ENCODE measurements at regions not wholly inside any gene's neighbourhood (a gene's known extent, or its start where the extent isn't known, plus 50 kb on each side); places are given as distances from the start of the nearest gene placed in this dataset.

- no peak overlapping the region for H3K4me3 Mint-ChIP-seq
- no peaks in the 10 kb centered on the region for H3K27me3 Mint-ChIP-seq (ENCODE audit: low read depth, poor library complexity)
- no peaks in the 10 kb centered on the region for H3K4me1 Mint-ChIP-seq
- TF ChIP-seq, protein P1, sequence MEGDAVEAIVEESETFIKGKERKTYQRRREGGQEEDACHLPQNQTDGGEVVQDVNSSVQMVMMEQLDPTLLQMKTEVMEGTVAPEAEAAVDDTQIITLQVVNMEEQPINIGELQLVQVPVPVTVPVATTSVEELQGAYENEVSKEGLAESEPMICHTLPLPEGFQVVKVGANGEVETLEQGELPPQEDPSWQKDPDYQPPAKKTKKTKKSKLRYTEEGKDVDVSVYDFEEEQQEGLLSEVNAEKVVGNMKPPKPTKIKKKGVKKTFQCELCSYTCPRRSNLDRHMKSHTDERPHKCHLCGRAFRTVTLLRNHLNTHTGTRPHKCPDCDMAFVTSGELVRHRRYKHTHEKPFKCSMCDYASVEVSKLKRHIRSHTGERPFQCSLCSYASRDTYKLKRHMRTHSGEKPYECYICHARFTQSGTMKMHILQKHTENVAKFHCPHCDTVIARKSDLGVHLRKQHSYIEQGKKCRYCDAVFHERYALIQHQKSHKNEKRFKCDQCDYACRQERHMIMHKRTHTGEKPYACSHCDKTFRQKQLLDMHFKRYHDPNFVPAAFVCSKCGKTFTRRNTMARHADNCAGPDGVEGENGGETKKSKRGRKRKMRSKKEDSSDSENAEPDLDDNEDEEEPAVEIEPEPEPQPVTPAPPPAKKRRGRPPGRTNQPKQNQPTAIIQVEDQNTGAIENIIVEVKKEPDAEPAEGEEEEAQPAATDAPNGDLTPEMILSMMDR (IDR thresholded peaks at IDR 0.05) = no peak
- no peak overlapping the region for H3K27ac Mint-ChIP-seq
- DNase-seq = no peak
- no peaks in the 10 kb centered on the region for H3K36me3 Mint-ChIP-seq (ENCODE audit: low read depth)
- peaks cover 15% of the 10 kb centered on the region for H3K9me3 Mint-ChIP-seq
Observed at GRCh38 chr14:62604524-62604923, 440.7 kb downstream of the KCNH5 start.

GRCh38 chr14:62614122-62614521 is 431.1 kb downstream of the KCNH5 start:
- Mint-ChIP-seq H3K27me3 (ENCODE audit: low read depth, poor library complexity) (peaks cover 2% of the 10 kb centered on the region), H3K9me3 (peaks cover 18% of the 10 kb centered on the region), H3K36me3 (ENCODE audit: low read depth) (no peaks in the 10 kb centered on the region), H3K4me1 (peaks cover 12% of the 10 kb centered on the region), H3K4me3 (no peak overlapping the region), H3K27ac (peak overlapping the region; percentile 94)
- no peak for DNase-seq
- TF ChIP-seq, protein P1 (IDR thresholded peaks at IDR 0.05) = no peak

- H3K4me1 Mint-ChIP-seq = peaks cover 12% of the 10 kb centered on the region
- H3K36me3 Mint-ChIP-seq (ENCODE audit: low read depth) = no peaks in the 10 kb centered on the region
- TF ChIP-seq, protein P1 (IDR thresholded peaks at IDR 0.05) = no peak
- H3K4me3 Mint-ChIP-seq = no peak overlapping the region
- H3K27ac Mint-ChIP-seq = no peak overlapping the region
- DNase-seq = no peak
- H3K9me3 Mint-ChIP-seq = peaks cover 5% of the 10 kb centered on the region
- peaks cover 2% of the 10 kb centered on the region for H3K27me3 Mint-ChIP-seq (ENCODE audit: low read depth, poor library complexity)
Observed at GRCh38 chr14:62616668-62617067, 428.6 kb downstream of the KCNH5 start.

GRCh38 chr14:62626416-62626815 is 418.8 kb downstream of the KCNH5 start:
- no peak for DNase-seq
- TF ChIP-seq, protein P1 (IDR thresholded peaks at IDR 0.05) = no peak
- H3K4me1 Mint-ChIP-seq = no peaks in the 10 kb centered on the region

DNA sequence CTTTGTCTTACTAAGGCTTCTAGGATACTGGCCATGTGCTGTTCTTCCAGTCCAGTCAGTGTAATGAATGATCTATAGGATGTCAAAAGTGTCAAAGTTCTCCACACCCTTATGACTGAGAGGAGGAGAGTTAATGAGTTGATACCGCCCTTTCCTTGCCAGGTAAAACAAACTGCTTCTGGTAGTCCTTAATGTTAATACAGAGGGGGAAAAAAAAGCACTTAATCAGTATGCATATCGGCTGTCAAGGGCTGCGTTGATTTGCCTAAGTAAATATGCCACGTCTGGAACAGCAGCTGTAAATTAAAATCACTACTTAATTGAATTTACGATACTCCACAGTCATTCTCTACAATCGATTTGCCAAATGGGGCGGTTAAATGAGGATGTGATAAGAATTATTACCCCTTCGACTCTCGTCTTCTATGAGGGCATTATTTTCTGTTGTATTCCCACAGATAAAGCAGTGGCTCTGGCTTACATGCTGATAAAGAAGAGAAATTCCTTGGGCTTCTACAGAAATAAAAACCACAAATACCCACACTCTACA is 416.0 kb downstream of the KCNH5 start:
- no peak for DNase-seq
- Mint-ChIP-seq H3K36me3 (ENCODE audit: low read depth) (no peaks in the 10 kb centered on the region), H3K4me3 (no peak overlapping the region), H3K9me3 (peaks cover 20% of the 10 kb centered on the region), H3K27me3 (ENCODE audit: low read depth, poor library complexity) (no peaks in the 10 kb centered on the region), H3K4me1 (no peaks in the 10 kb centered on the region), H3K27ac (no peak overlapping the region)
- TF ChIP-seq, protein P1 (IDR thresholded peaks at IDR 0.05) = no peak

More at GRCh38 chr14:62626416-62626815, 418.8 kb downstream of the KCNH5 start:
- H3K27me3 Mint-ChIP-seq (ENCODE audit: low read depth, poor library complexity) = no peaks in the 10 kb centered on the region
- H3K36me3 Mint-ChIP-seq (ENCODE audit: low read depth) = no peaks in the 10 kb centered on the region
- H3K4me3 Mint-ChIP-seq = no peak overlapping the region
- H3K9me3 Mint-ChIP-seq = peaks cover 20% of the 10 kb centered on the region
- no peak overlapping the region for H3K27ac Mint-ChIP-seq

GRCh38 chr14:62631176-62631575 is 414.1 kb downstream of the KCNH5 start:
- no peaks in the 10 kb centered on the region for H3K4me1 Mint-ChIP-seq
- H3K4me3 Mint-ChIP-seq = no peak overlapping the region
- peaks cover 21% of the 10 kb centered on the region for H3K9me3 Mint-ChIP-seq
- no peaks in the 10 kb centered on the region for H3K36me3 Mint-ChIP-seq (ENCODE audit: low read depth)
- H3K27ac Mint-ChIP-seq = no peak overlapping the region
- no peaks in the 10 kb centered on the region for H3K27me3 Mint-ChIP-seq (ENCODE audit: low read depth, poor library complexity)
- TF ChIP-seq, protein P1 (IDR thresholded peaks at IDR 0.05) = no peak
- DNase-seq = no peak
